Islet of Langerhans (tissue), 1 donor: ENCODE measurements at regions not wholly inside any gene's neighbourhood (a gene's known extent, or its start where the extent isn't known, plus 50 kb on each side); places are given as distances from the start of the nearest gene placed in this dataset.
"Not testable (repeated sequence)": the region's sequence is repeated elsewhere in the genome, so short reads cannot be mapped to it uniquely, and the experiment has no call there.

Experiments
- FAIRE-seq: peaks from one replicate; lab custom pipeline; 2011; peaks lifted over from hg19 to GRCh38; lab: Jason Lieb, UNC

DNA sequence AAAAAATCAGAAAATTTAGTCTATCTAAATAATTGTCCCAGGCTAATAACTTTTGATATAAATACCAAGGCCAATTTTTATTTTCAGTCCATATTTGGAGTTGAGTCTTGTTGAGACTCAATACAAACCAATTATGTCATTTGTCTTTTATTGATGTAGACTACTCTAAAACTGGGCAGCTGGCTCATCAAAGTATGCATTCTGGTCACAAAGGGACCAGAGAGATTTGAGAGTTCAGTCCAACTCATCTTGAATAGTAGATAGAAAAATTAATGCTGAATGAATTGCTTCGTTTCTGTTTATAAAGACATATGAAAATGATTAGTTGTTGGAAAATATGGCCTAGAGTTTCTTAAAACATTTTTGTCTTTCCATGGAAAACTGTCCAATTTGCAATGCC, 412.5 kb upstream of the KLHL4 start:
- FAIRE-seq, result no peak

DNA sequence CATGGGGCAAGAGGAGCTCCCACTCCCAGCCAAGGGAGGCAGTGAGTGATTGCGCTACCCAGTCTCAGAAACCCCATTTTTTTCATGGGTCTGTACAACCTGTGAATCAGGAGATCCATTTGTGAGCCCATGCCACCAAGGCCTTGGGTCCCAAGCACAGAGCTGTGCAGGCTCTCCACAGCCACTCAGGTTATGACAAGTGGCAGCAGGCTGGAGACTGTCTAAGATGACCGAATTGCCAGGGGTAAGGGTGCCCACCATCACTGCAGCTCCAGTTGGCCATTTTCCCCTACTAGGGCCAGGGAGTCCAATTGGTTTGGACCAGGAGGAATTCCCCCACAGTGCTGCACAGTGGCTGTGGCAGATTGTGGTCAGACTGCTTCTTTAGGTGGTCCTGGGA, 407.5 kb upstream of the KLHL4 start:
- no peak for FAIRE-seq

DNA sequence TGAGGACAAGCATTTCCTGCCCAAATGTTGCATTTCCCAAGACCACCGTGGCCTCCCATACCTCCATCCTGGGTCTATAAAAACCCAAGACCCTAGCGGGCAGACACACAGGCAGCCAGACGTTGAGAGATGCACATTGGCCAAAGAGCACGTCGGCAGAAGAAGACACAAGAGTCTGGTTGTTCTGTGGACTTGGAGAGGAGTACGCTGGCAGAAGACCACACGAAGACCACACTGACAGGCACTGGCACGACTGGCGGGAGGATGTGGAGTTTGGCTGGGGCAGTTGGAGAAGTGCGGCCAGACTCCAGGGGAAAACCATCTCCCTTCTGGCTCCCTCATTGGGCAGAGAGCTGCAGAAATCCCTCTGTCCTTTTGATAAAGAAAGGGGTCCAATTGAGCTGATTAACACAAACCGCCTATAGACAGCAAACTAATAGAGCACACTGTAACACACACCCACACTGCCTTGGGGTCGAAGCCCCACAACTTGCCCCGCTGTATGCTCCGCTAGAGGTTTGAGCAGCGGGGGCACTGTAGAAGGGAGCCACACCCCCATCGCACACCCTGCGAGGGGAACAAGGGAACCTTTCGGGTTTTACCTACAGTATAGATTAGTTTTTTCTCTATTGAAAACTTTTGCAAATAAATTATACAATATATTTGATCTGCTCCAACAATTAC, 376.7 kb upstream of the KLHL4 start:
- no peak for FAIRE-seq

DNA sequence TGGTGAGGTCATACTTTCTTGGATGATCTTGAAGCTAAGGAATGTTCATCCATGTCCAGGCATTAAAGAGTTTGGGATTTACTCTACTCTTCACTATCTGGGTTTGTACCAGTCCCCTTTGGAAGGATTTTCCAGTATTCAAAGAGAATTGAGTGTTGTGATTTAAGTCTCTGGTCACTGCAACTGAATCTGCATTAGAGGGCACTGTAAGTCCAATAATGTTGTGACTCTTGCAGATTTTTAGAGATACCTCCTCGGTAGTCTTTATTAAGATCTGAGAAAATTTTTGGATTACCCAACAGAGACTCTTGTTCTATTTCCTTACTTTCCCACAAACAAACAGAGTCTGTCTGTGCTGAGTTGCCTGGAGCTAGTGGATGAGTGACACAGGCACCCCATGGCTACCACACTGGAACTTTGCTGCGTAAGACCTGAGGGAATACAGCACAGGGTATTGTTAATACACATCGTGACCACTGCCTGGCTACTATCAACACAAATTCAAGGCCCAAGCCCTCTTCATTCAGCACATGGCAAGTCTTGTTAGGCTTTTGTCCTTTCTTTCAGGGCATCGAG, 357.1 kb upstream of the KLHL4 start:
- FAIRE-seq, result no peak

DNA sequence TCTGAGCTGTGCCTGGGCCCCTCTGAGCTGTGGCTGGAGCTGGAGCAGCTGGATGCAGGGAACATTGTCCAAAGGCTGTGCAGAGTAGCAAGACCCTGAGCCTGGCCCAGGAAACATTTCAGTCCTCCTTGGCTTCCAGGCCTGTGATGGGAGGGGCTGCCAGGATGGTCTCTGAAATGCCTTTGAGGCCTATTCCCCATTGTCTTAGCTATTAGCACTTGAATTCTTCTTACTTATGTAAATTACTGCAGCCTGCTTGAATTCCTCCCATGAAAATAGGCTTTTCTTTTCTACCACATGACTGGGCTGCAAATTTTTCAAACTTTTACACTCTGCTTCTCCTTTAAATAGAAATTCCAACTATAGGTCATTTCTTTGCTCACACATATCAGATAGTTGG, 349.8 kb upstream of the KLHL4 start:
- FAIRE-seq, result no peak

DNA sequence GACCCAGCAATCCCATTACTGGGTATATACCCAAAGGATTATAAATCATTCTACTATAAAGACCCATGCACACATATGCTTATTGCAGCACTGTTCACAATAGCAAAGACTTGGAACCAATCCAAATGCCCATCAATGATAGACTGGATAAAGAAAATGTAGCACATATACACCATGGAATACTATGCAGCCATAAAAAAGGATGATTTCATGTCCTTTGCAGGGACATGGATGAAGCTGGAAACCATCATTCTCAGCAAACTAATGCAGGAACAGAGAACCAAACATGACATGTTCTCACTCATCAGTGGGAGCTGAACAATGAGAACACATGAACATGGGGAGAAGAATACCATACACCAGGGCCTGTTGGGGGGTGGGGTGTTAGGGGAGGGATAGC, 339.6 kb upstream of the KLHL4 start:
- FAIRE-seq, result not testable (repeated sequence)
